ENCODE measurements at regions not wholly inside any gene's neighbourhood (a gene's known extent, or its start where the extent isn't known, plus 50 kb on each side); places are given as distances from the start of the nearest gene placed in this dataset.

DNA sequence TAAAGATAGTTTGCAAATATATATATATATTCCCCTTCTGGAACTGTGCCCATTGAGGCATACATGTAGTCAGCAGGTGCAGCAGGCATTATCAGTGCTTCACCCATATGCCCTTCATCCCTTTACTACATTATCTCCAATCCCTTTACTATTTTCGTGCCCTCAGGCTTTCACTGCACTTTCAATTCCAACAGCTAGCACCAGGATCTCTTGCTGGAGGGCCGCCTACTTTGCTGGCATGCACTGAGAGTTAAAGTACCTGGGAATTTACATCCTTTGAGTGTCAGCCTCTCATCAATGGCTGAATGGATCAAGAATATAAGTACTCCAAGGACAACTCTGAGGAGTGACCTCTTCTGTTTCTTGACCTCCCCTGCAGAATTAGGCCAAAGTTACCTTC is 222.1 kb upstream of the CFAP20DC start:
- Histone ChIP-seq H4K20me1 (ENCODE audit: insufficient read depth) (no peaks in the 10 kb centered on the region), H3K27ac (ENCODE audit: low read length) (no peak overlapping the region), H3K4me2 (ENCODE audit: low read length) (no peak overlapping the region), H3K4me3 (ENCODE audit: low read length) (no peak overlapping the region), H3K9me2 (ENCODE audit: insufficient read depth, low read length) (no peaks in the 10 kb centered on the region), H2AFZ (ENCODE audit: low read depth, low read length) (no peak overlapping the region), H3K9ac (ENCODE audit: low read length) (no peak overlapping the region), H3K36me3 (ENCODE audit: insufficient read depth, low read length) (no peaks in the 10 kb centered on the region), H3K27me3 (ENCODE audit: insufficient read depth, low read depth, low read length) (no peaks in the 10 kb centered on the region), H3K9me3 (ENCODE audit: low read length) (no peaks in the 10 kb centered on the region), H3K79me2 (replicated peaks; ENCODE audit: insufficient read depth, low read length) (no peaks in the 10 kb centered on the region), H3F3A (ENCODE audit: insufficient read depth, low read length, poor library complexity, severe bottlenecking) (no peaks in the 10 kb centered on the region)
- no peak for TF ChIP-seq SMC3 (conservative IDR thresholded peaks at IDR 0.05; ENCODE audit: poor library complexity)
- TF ChIP-seq, protein P1, sequence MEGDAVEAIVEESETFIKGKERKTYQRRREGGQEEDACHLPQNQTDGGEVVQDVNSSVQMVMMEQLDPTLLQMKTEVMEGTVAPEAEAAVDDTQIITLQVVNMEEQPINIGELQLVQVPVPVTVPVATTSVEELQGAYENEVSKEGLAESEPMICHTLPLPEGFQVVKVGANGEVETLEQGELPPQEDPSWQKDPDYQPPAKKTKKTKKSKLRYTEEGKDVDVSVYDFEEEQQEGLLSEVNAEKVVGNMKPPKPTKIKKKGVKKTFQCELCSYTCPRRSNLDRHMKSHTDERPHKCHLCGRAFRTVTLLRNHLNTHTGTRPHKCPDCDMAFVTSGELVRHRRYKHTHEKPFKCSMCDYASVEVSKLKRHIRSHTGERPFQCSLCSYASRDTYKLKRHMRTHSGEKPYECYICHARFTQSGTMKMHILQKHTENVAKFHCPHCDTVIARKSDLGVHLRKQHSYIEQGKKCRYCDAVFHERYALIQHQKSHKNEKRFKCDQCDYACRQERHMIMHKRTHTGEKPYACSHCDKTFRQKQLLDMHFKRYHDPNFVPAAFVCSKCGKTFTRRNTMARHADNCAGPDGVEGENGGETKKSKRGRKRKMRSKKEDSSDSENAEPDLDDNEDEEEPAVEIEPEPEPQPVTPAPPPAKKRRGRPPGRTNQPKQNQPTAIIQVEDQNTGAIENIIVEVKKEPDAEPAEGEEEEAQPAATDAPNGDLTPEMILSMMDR (IDR thresholded peaks at IDR 0.05; ENCODE audit: poor library complexity, severe bottlenecking): no peak
- TF ChIP-seq TAF1 (IDR thresholded peaks at IDR 0.05; ENCODE audit: low read depth): no peak
- TF ChIP-seq EZH2 (IDR thresholded peaks at IDR 0.05; ENCODE audit: borderline replicate concordance, insufficient read depth, low read length, poor library complexity, severe bottlenecking): no peak
- TF ChIP-seq EP300 (conservative IDR thresholded peaks at IDR 0.05; ENCODE audit: poor library complexity, severe bottlenecking): no peak
- TF ChIP-seq POLR2AphosphoS5 (IDR thresholded peaks at IDR 0.05): no peak
- TF ChIP-seq RAD21 (conservative IDR thresholded peaks at IDR 0.05): no peak
- TF ChIP-seq, protein P2, sequence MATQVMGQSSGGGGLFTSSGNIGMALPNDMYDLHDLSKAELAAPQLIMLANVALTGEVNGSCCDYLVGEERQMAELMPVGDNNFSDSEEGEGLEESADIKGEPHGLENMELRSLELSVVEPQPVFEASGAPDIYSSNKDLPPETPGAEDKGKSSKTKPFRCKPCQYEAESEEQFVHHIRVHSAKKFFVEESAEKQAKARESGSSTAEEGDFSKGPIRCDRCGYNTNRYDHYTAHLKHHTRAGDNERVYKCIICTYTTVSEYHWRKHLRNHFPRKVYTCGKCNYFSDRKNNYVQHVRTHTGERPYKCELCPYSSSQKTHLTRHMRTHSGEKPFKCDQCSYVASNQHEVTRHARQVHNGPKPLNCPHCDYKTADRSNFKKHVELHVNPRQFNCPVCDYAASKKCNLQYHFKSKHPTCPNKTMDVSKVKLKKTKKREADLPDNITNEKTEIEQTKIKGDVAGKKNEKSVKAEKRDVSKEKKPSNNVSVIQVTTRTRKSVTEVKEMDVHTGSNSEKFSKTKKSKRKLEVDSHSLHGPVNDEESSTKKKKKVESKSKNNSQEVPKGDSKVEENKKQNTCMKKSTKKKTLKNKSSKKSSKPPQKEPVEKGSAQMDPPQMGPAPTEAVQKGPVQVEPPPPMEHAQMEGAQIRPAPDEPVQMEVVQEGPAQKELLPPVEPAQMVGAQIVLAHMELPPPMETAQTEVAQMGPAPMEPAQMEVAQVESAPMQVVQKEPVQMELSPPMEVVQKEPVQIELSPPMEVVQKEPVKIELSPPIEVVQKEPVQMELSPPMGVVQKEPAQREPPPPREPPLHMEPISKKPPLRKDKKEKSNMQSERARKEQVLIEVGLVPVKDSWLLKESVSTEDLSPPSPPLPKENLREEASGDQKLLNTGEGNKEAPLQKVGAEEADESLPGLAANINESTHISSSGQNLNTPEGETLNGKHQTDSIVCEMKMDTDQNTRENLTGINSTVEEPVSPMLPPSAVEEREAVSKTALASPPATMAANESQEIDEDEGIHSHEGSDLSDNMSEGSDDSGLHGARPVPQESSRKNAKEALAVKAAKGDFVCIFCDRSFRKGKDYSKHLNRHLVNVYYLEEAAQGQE (IDR thresholded peaks at IDR 0.05; ENCODE audit: borderline replicate concordance): no peak
- no peak for TF ChIP-seq MXI1 (conservative IDR thresholded peaks at IDR 0.05; ENCODE audit: poor library complexity, severe bottlenecking)

DNA sequence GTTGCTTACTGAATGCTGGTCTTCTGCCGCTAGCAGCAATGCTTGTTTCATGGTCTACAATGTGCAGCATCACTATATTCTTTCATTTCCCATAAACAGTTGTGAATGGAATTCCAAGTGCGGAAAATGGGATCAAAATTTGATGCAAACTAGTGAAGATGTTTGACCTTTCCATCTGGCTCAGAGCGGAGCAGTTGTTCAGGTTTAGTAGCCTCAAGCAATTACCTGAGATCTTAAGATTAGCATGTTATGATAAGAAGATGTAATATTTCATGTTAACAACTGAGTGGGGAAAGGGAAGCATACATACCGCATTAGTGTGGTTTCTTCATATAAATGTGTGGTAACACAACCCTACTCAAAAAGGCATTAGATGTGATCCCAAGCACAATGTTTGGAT is 221.1 kb upstream of the CFAP20DC start:
- Histone ChIP-seq H3K27ac (ENCODE audit: low read length) (no peak overlapping the region), H2AFZ (ENCODE audit: low read depth, low read length) (no peak overlapping the region), H3F3A (ENCODE audit: insufficient read depth, low read length, poor library complexity, severe bottlenecking) (no peaks in the 10 kb centered on the region), H3K27me3 (ENCODE audit: insufficient read depth, low read depth, low read length) (no peaks in the 10 kb centered on the region), H3K4me2 (ENCODE audit: low read length) (no peak overlapping the region), H3K4me3 (ENCODE audit: low read length) (no peak overlapping the region), H3K79me2 (replicated peaks; ENCODE audit: insufficient read depth, low read length) (no peaks in the 10 kb centered on the region), H3K36me3 (ENCODE audit: insufficient read depth, low read length) (no peaks in the 10 kb centered on the region), H3K9ac (ENCODE audit: low read length) (no peak overlapping the region), H3K9me2 (ENCODE audit: insufficient read depth, low read length) (no peaks in the 10 kb centered on the region), H4K20me1 (ENCODE audit: insufficient read depth) (no peaks in the 10 kb centered on the region), H3K9me3 (ENCODE audit: low read length) (no peaks in the 10 kb centered on the region)
- TF ChIP-seq TAF1 (IDR thresholded peaks at IDR 0.05; ENCODE audit: low read depth) (no peak), RAD21 (conservative IDR thresholded peaks at IDR 0.05) (no peak)

DNA sequence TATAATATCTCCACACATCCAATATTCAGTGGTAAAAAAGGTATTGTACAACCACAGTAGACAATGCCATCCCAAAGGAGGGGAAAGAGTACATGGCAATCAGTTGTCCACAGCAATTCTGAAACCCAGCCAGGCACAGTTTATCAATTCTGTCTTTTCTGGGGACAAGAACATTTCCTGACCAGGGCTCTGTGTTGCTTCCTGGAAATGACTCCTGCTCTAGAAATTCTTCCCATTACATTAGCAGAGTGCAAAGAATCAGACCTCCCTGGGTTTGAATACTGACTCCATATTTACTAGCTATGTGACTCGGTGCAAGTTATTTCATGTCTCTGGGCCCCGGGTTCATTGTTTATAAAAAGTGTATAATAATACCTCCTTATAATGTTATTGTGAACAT is 220.4 kb upstream of the CFAP20DC start:
- no peaks in the 10 kb centered on the region for H3F3A ChIP-seq (ENCODE audit: insufficient read depth, low read length, poor library complexity, severe bottlenecking)
- H3K9me2 ChIP-seq (ENCODE audit: insufficient read depth, low read length): no peaks in the 10 kb centered on the region
- H3K9me3 ChIP-seq (ENCODE audit: low read length): no peaks in the 10 kb centered on the region
- no peaks in the 10 kb centered on the region for H3K27me3 ChIP-seq (ENCODE audit: insufficient read depth, low read depth, low read length)
- H3K4me2 ChIP-seq (ENCODE audit: low read length): no peak overlapping the region
- no peaks in the 10 kb centered on the region for H4K20me1 ChIP-seq (ENCODE audit: insufficient read depth)
- no peak for TF ChIP-seq SMC3 (conservative IDR thresholded peaks at IDR 0.05; ENCODE audit: poor library complexity)
- no peak for TF ChIP-seq TAF1 (IDR thresholded peaks at IDR 0.05; ENCODE audit: low read depth)
- TF ChIP-seq EP300 (conservative IDR thresholded peaks at IDR 0.05; ENCODE audit: poor library complexity, severe bottlenecking): no peak
- TF ChIP-seq, protein P1 (IDR thresholded peaks at IDR 0.05; ENCODE audit: poor library complexity, severe bottlenecking): no peak
- no peak for TF ChIP-seq MXI1 (conservative IDR thresholded peaks at IDR 0.05; ENCODE audit: poor library complexity, severe bottlenecking)
- TF ChIP-seq RAD21 (conservative IDR thresholded peaks at IDR 0.05): no peak
- TF ChIP-seq EZH2 (IDR thresholded peaks at IDR 0.05; ENCODE audit: borderline replicate concordance, insufficient read depth, low read length, poor library complexity, severe bottlenecking): no peak
- no peak for TF ChIP-seq POLR2AphosphoS5 (IDR thresholded peaks at IDR 0.05)
- TF ChIP-seq, protein P2 (IDR thresholded peaks at IDR 0.05; ENCODE audit: borderline replicate concordance): no peak
- H3K79me2 ChIP-seq (replicated peaks; ENCODE audit: insufficient read depth, low read length): no peaks in the 10 kb centered on the region
- no peak overlapping the region for H3K27ac ChIP-seq (ENCODE audit: low read length)
- no peaks in the 10 kb centered on the region for H3K36me3 ChIP-seq (ENCODE audit: insufficient read depth, low read length)
- H3K9ac ChIP-seq (ENCODE audit: low read length): no peak overlapping the region
- H2AFZ ChIP-seq (ENCODE audit: low read depth, low read length): no peak overlapping the region
- H3K4me3 ChIP-seq (ENCODE audit: low read length): no peak overlapping the region

All from neural cell (in vitro differentiated cells).